Spleen (tissue), 11 donors: ENCODE measurements at regions not wholly inside any gene's neighbourhood (a gene's known extent, or its start where the extent isn't known, plus 50 kb on each side); places are given as distances from the start of the nearest gene placed in this dataset.

ENCODE experiments used
- DNase-seq: peaks from one replicate; pipeline ENCODE4 v3.0.0-alpha.2; 2020
- H3K27ac ChIP-seq, 8 donors: fragments of 200-600 bp; sonication (generic) in 7 of 8; 1 replicate in 4 of 8; 2 replicates in 4 of 8; pipeline versions ENCODE4 v1.5.0 to v1.8.0; 2016 to 2021; ENCODE audit warnings: inconsistent platforms in 4 of 8, mild to moderate bottlenecking in 4 of 8, moderate library complexity in 1 of 8
- H3K27me3 ChIP-seq, 7 donors: fragments of 200-600 bp; sonication (generic) in 6 of 7; replicated peaks in 1 of 7; 1 replicate in 4 of 7; 2 replicates in 3 of 7; pipeline versions ENCODE4 v1.5.0 to v1.8.0; 2016 to 2021; ENCODE audit warnings: inconsistent platforms in 3 of 7, mild to moderate bottlenecking in 1 of 7
- H3K36me3 ChIP-seq, 6 donors: fragments of 200-600 bp; sonication (generic) in 5 of 6; 1 replicate in 4 of 6; 2 replicates in 2 of 6; pipeline versions ENCODE4 v1.5.0 to v1.8.0; 2016 to 2021; ENCODE audit warnings: inconsistent platforms in 2 of 6
- H3K4me1 ChIP-seq, 6 donors: fragments of 200-600 bp; sonication (generic) in 5 of 6; 1 replicate in 3 of 6; 2 replicates in 3 of 6; pipeline versions ENCODE4 v1.5.0 to v1.8.0; 2016 to 2021; ENCODE audit warnings: inconsistent platforms in 3 of 6
- H3K4me3 ChIP-seq, 8 donors: fragments of 200-600 bp; sonication (generic) in 7 of 8; 1 replicate in 4 of 8; 2 replicates in 4 of 8; pipeline versions ENCODE4 v1.5.0 to v1.8.0; 2016 to 2021; ENCODE audit warnings: inconsistent platforms in 4 of 8, mild to moderate bottlenecking in 4 of 8, moderate library complexity in 2 of 8
- H3K9me3 ChIP-seq, 8 donors: fragments of 200-600 bp; sonication (generic) in 7 of 8; 1 replicate in 4 of 8; 2 replicates in 4 of 8; pipeline versions ENCODE4 v1.5.0 to v1.8.0; 2016 to 2021; ENCODE audit warnings: inconsistent platforms in 4 of 8
- POLR2A ChIP-seq, 3 donors: fragments of 450-650 bp; IDR thresholded peaks; one replicate each; pipeline ENCODE4 v1.5.1; 2017; ENCODE audit warnings: antibody characterized with exemption in 3 of 3, mild to moderate bottlenecking in 1 of 3
- POLR2AphosphoS5 ChIP-seq, 3 donors: sonication (generic); formaldehyde crosslinking; IDR thresholded peaks; one replicate each; pipeline ENCODE4 v1.5.1; 2017; ENCODE audit warnings: antibody characterized with exemption in 3 of 3
- WGBS, 5 donors: extraction: QIAGEN DNeasy Blood & Tissue Kit in 3 of 5; methylation state at CpG; one replicate each; pipeline versions ENCODE4 v1.1.5 to v1.1.7; 2013 to 2018; 5-methylcytosine and 5-hydroxymethylcytosine counted together
- intact Hi-C: fragments of 100-400 bp; cut with DNase I; formaldehyde crosslinking; loops from one replicate; pipeline ENCODE4 v1.15.0; 2023; ENCODE audit warnings: low total_unique reads
- TF ChIP-seq, protein P1 (sequence below), 11 experiments: fragments of 200-600 bp in 7 of 11; fragments of 450-650 bp in 4 of 11; sonication (generic) in 4 of 11; IDR thresholded peaks in 8 of 11; conservative IDR thresholded peaks in 3 of 11; 1 replicate in 7 of 11; 2 replicates in 4 of 11; pipeline versions ENCODE4 v1.4.0 to v1.8.0; 2016 to 2021; ENCODE audit warnings: antibody characterized with exemption in 11 of 11, inconsistent platforms in 4 of 11, mild to moderate bottlenecking in 1 of 11
- donor health status: healthy with polysubstance abuse.
- donor health status: DM: no; HTN: no; CAD: no; lungs with moderate emphysema.
- donor health status: DM: no; HTN: no; CAD: no.
- donor health status: Bipolar disorder and iron deficiency.
- donor health status: healthy.
- donor health status: DM: no; HTN: no; CAD: no.
- donor health status: DM: yes; HTN: yes; CAD: no.

DNA sequence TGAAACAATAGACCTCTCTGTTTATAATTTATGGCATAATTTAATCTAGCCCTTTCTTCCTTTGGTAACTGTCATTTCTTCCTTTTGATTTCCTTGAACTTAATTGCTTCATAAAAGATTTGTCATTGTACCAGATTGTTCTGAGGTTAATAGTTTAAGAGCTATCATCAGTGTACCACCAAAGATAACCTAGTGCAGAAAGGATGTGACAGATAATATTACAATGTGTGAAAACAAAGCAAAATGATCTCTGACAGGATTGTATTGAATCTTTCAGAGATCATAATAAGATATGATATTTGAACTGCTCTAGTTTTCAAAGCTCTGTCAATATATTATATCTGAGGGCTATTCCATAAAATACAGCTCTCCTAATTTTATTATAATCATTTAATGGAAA, 132.1 kb upstream of the PTCHD4 start:
- peaks cover 0 to 12% (median 0%) of the 10 kb centered on the region in 8 donors for H3K9me3 ChIP-seq
- no peaks in the 10 kb centered on the region for H3K27me3 ChIP-seq
- no peak overlapping the region for H3K4me3 ChIP-seq
- no peak overlapping the region for H3K27ac ChIP-seq
- H3K4me1 ChIP-seq = no peaks in the 10 kb centered on the region
- TF ChIP-seq POLR2A (IDR thresholded peaks at IDR 0.05) (no peak), POLR2AphosphoS5 (IDR thresholded peaks at IDR 0.05) (no peak)
- TF ChIP-seq, protein P1, sequence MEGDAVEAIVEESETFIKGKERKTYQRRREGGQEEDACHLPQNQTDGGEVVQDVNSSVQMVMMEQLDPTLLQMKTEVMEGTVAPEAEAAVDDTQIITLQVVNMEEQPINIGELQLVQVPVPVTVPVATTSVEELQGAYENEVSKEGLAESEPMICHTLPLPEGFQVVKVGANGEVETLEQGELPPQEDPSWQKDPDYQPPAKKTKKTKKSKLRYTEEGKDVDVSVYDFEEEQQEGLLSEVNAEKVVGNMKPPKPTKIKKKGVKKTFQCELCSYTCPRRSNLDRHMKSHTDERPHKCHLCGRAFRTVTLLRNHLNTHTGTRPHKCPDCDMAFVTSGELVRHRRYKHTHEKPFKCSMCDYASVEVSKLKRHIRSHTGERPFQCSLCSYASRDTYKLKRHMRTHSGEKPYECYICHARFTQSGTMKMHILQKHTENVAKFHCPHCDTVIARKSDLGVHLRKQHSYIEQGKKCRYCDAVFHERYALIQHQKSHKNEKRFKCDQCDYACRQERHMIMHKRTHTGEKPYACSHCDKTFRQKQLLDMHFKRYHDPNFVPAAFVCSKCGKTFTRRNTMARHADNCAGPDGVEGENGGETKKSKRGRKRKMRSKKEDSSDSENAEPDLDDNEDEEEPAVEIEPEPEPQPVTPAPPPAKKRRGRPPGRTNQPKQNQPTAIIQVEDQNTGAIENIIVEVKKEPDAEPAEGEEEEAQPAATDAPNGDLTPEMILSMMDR (IDR thresholded peaks at IDR 0.05 in 8 of 11, conservative IDR thresholded peaks at IDR 0.05 in 3 of 11) = no peak
- intact Hi-C loops = no loop called here
- no peak for DNase-seq
- no peaks in the 10 kb centered on the region for H3K36me3 ChIP-seq

- H3K27ac ChIP-seq = no peak overlapping the region
- TF ChIP-seq POLR2A (IDR thresholded peaks at IDR 0.05) (no peak), POLR2AphosphoS5 (IDR thresholded peaks at IDR 0.05) (no peak)
- TF ChIP-seq, protein P1 (IDR thresholded peaks at IDR 0.05 in 8 of 11, conservative IDR thresholded peaks at IDR 0.05 in 3 of 11) = no peak
- no peak for DNase-seq
- H3K36me3 ChIP-seq = no peaks in the 10 kb centered on the region
- peaks cover 3 to 37% (median 21%) of the 10 kb centered on the region in 8 donors for H3K9me3 ChIP-seq
- intact Hi-C loops = no loop called here
- H3K27me3 ChIP-seq = no peaks in the 10 kb centered on the region
- no peaks in the 10 kb centered on the region for H3K4me1 ChIP-seq
- 89 to 96% (median 95%) methylated on average over 7 of the region's 7 CpGs for WGBS, 5 donors
- no peak overlapping the region for H3K4me3 ChIP-seq
These were observed 129.3 kb upstream of the PTCHD4 start for GRCh38 chr6:48240287-48240686.

GRCh38 chr6:48236375-48236774, 125.4 kb upstream of the PTCHD4 start:
- intact Hi-C loops = no loop called here
- Histone ChIP-seq H3K4me1 (no peaks in the 10 kb centered on the region), H3K9me3 (peaks cover 3 to 59% (median 43%) of the 10 kb centered on the region in 8 donors), H3K36me3 (no peaks in the 10 kb centered on the region), H3K4me3 (no peak overlapping the region), H3K27me3 (peaks cover 0 to 10% (median 0%) of the 10 kb centered on the region in 7 donors), H3K27ac (no peak overlapping the region)
- DNase-seq = no peak
- TF ChIP-seq POLR2AphosphoS5 (IDR thresholded peaks at IDR 0.05) = no peak
- TF ChIP-seq, protein P1 (IDR thresholded peaks at IDR 0.05 in 8 of 11, conservative IDR thresholded peaks at IDR 0.05 in 3 of 11) = no peak
- TF ChIP-seq POLR2A (IDR thresholded peaks at IDR 0.05) = no peak
- WGBS, 5 donors = 93 to 100% (median 96%) methylated on average over 1 of the region's 1 CpG

- Histone ChIP-seq H3K4me3 (no peak overlapping the region), H3K27me3 (peaks cover 0 to 10% (median 0%) of the 10 kb centered on the region in 7 donors), H3K4me1 (no peaks in the 10 kb centered on the region), H3K36me3 (no peaks in the 10 kb centered on the region), H3K27ac (no peak overlapping the region), H3K9me3 (peaks cover 3 to 51% (median 39%) of the 10 kb centered on the region in 8 donors)
- DNase-seq = peak; percentile 54
- WGBS, 5 donors = 82 to 92% (median 90%) methylated on average over 5 to 6 of the region's 6 CpGs
- intact Hi-C loops = no loop called here
- TF ChIP-seq, protein P1 (IDR thresholded peaks at IDR 0.05 in 8 of 11, conservative IDR thresholded peaks at IDR 0.05 in 3 of 11) = no peak
- no peak for TF ChIP-seq POLR2AphosphoS5 (IDR thresholded peaks at IDR 0.05)
- TF ChIP-seq POLR2A (IDR thresholded peaks at IDR 0.05) = no peak
These were observed 122.1 kb upstream of the PTCHD4 start for GRCh38 chr6:48233063-48233462.
